WTC11 (cell line): ENCODE measurements at regions not wholly inside any gene's neighbourhood (a gene's known extent, or its start where the extent isn't known, plus 50 kb on each side); places are given as distances from the start of the nearest gene placed in this dataset.
A peak's percentile ranks its signal among the peaks of the same experiment; 100 is the strongest.

Source experiments
- ATAC-seq: fragments of 200-7000 bp; cut with Tn5 transposase; 2 replicates; pipeline ENCODE4 v1.10.0; 2021; ENCODE audit warnings: mild to moderate bottlenecking, moderate library complexity
- CTCF ChIA-PET: fragments of 300-600 bp; sonication (Branson Sonifier 250); formaldehyde crosslinking; loops from one replicate; lab custom pipeline; 2021; ENCODE audit warnings: antibody characterized with exemption; lab: Charles Lee
- POLR2A ChIA-PET: fragments of 350-600 bp; sonication (Branson Sonifier 250); formaldehyde crosslinking; loops from one replicate; lab custom pipeline; 2021; ENCODE audit warnings: antibody characterized with exemption; lab: Charles Lee
- DNase-seq: peaks from one replicate; pipeline ENCODE4 v3.0.0; 2021; ENCODE audit warnings: low spot score
- H3K27ac Mint-ChIP-seq: 2 replicates; pipeline ENCODE4 v1.8.0; 2021; ENCODE audit warnings: mixed read lengths
- H3K27me3 Mint-ChIP-seq: 2 replicates; pipeline ENCODE4 v1.8.0; 2021; ENCODE audit warnings: low read depth, mild to moderate bottlenecking, moderate library complexity, mixed read lengths
- H3K36me3 Mint-ChIP-seq: 2 replicates; pipeline ENCODE4 v1.8.0; 2021; ENCODE audit warnings: mixed read lengths
- H3K4me1 Mint-ChIP-seq: 2 replicates; pipeline ENCODE4 v1.8.0; 2022; ENCODE audit warnings: mixed read lengths
- H3K4me3 Mint-ChIP-seq: 2 replicates; pipeline ENCODE4 v1.8.0; 2021; ENCODE audit warnings: mild to moderate bottlenecking, moderate library complexity, mixed read lengths
- H3K9me3 Mint-ChIP-seq: 2 replicates; pipeline ENCODE4 v1.8.0; 2021; ENCODE audit warnings: mixed read lengths
- CBFB ChIP-seq: sonication (generic); formaldehyde crosslinking; IDR thresholded peaks from 2 replicates; pipeline ENCODE4 v1.8.1; 2022; ENCODE audit warnings: mild to moderate bottlenecking, low read depth, missing genetic modification reagents
- NR1H2 ChIP-seq: sonication (generic); formaldehyde crosslinking; IDR thresholded peaks from 2 replicates; pipeline ENCODE4 v1.9.0; 2021; ENCODE audit warnings: mild to moderate bottlenecking, moderate library complexity, missing genetic modification reagents
- PRRX2 ChIP-seq: fragments of 250-450 bp; sonication (Bioruptor Pico); IDR thresholded peaks from 2 replicates; pipeline ENCODE4 v1.8.0; 2021; ENCODE audit warnings: mild to moderate bottlenecking
- RORB ChIP-seq: fragments of 250-450 bp; sonication (Bioruptor Pico); IDR thresholded peaks from 2 replicates; pipeline ENCODE4 v1.9.0; 2021; ENCODE audit warnings: mild to moderate bottlenecking
- SP1 ChIP-seq: sonication (generic); formaldehyde crosslinking; conservative IDR thresholded peaks from 2 replicates; pipeline ENCODE4 v1.8.1; 2022; ENCODE audit warnings: missing genetic modification reagents
- TCF7 ChIP-seq: sonication (generic); formaldehyde crosslinking; IDR thresholded peaks from 2 replicates; pipeline ENCODE4 v1.8.0; 2022; ENCODE audit warnings: mild to moderate bottlenecking, low read depth, missing genetic modification reagents, moderate library complexity
- TEAD4 ChIP-seq: sonication (generic); formaldehyde crosslinking; IDR thresholded peaks from 2 replicates; pipeline ENCODE4 v1.8.0; 2022; ENCODE audit warnings: mild to moderate bottlenecking, missing genetic modification reagents
- ZBTB21 ChIP-seq: sonication (generic); formaldehyde crosslinking; IDR thresholded peaks from 2 replicates; pipeline ENCODE4 v1.8.1; 2023; ENCODE audit warnings: mild to moderate bottlenecking, missing genetic modification reagents, borderline replicate concordance
- ZNF232 ChIP-seq: sonication (generic); formaldehyde crosslinking; IDR thresholded peaks from 2 replicates; pipeline ENCODE4 v1.8.0; 2022; ENCODE audit warnings: mild to moderate bottlenecking, missing genetic modification reagents
- ZNF263 ChIP-seq: sonication (generic); formaldehyde crosslinking; IDR thresholded peaks from 2 replicates; pipeline ENCODE4 v1.8.1; 2022; ENCODE audit warnings: low read depth, mild to moderate bottlenecking, moderate library complexity, missing genetic modification reagents
- ZNF396 ChIP-seq: fragments of 250-450 bp; sonication (Bioruptor Pico); IDR thresholded peaks from 2 replicates; pipeline ENCODE4 v1.8.0; 2021; ENCODE audit warnings: mild to moderate bottlenecking, moderate library complexity, borderline replicate concordance
- ZNF423 ChIP-seq: fragments of 250-450 bp; sonication (Bioruptor Pico); IDR thresholded peaks from 2 replicates; pipeline ENCODE4 v2.1.2; 2022; ENCODE audit warnings: mild to moderate bottlenecking, moderate library complexity
- TF ChIP-seq, protein P1 (sequence below): sonication (generic); formaldehyde crosslinking; IDR thresholded peaks from 2 replicates; pipeline ENCODE4 v1.8.0; 2023; ENCODE audit warnings: missing genetic modification reagents
- TF ChIP-seq, protein P2 (sequence below): sonication (generic); formaldehyde crosslinking; IDR thresholded peaks from 2 replicates; pipeline ENCODE4 v1.8.0; 2022; ENCODE audit warnings: mild to moderate bottlenecking, missing genetic modification reagents
- TF ChIP-seq, protein P3 (sequence below): sonication (generic); formaldehyde crosslinking; IDR thresholded peaks from 2 replicates; pipeline ENCODE4 v1.8.0; 2022; ENCODE audit warnings: mild to moderate bottlenecking, missing genetic modification reagents
- TF ChIP-seq, protein P4 (sequence below): sonication (generic); formaldehyde crosslinking; IDR thresholded peaks from 2 replicates; pipeline ENCODE4 v1.8.1; 2023; ENCODE audit warnings: mild to moderate bottlenecking, missing genetic modification reagents, moderate library complexity
- TF ChIP-seq, protein P5 (sequence below): sonication (generic); formaldehyde crosslinking; conservative IDR thresholded peaks from 2 replicates; pipeline ENCODE4 v1.8.1; 2022; ENCODE audit warnings: mild to moderate bottlenecking, missing genetic modification reagents
- TF ChIP-seq, protein P6 (sequence below): fragments of 200-600 bp; IDR thresholded peaks from 2 replicates; pipeline ENCODE4 v1.8.0; 2022; ENCODE audit warnings: antibody characterized with exemption
- TF ChIP-seq, protein P7 (sequence below): fragments of 250-450 bp; sonication (Bioruptor Pico); IDR thresholded peaks from 2 replicates; pipeline ENCODE4 v1.9.0; 2021; ENCODE audit warnings: moderate library complexity, mild to moderate bottlenecking, inconsistent platforms, borderline replicate concordance
- TF ChIP-seq, protein P8 (sequence below): sonication (generic); formaldehyde crosslinking; conservative IDR thresholded peaks from 2 replicates; pipeline ENCODE4 v1.8.1; 2023; ENCODE audit warnings: mild to moderate bottlenecking, low read depth, missing genetic modification reagents, moderate library complexity

DNA sequence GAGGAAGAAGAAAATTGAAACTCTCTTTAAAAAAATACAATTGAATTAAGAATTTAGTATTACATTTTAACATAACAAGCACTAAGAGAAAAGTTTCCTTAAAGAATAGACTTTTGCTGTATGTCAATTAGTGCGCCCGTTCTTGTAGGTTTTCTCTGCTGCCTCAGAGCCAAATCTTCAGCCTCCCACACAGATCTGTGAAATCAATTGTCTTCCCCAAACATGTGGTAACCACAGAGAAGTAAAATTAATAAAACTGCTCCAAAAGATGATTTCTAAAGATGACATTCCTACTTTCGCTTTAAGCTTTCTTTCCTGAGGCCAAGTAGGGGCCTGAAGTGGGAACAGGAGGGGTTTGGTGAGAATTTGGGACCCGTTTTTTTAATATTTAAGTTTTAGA, 113.2 kb upstream of the ADO start:
- DNase-seq (no peak), ATAC-seq (no peak)
- Mint-ChIP-seq H3K36me3 (peaks cover 12% of the 10 kb centered on the region), H3K4me3 (no peak overlapping the region), H3K27ac (no peak overlapping the region), H3K9me3 (peaks cover 13% of the 10 kb centered on the region), H3K4me1 (peaks cover 38% of the 10 kb centered on the region), H3K27me3 (no peaks in the 10 kb centered on the region)
- POLR2A ChIA-PET, result no interaction called here
- CTCF ChIA-PET, result interaction anchor here (1.4 kb wide), 1 partner anchor 10 kb away, joined by 11 read pairs; no protein-coding TSS in a partner anchor
- TF ChIP-seq RORB (CRISPR knock-in tag) (no peak), ZBTB21 (CRISPR knock-in tag) (no peak), SP1 (CRISPR knock-in tag) (no peak), TEAD4 (CRISPR knock-in tag) (no peak), ZNF263 (no peak)
- TF ChIP-seq, protein P1, sequence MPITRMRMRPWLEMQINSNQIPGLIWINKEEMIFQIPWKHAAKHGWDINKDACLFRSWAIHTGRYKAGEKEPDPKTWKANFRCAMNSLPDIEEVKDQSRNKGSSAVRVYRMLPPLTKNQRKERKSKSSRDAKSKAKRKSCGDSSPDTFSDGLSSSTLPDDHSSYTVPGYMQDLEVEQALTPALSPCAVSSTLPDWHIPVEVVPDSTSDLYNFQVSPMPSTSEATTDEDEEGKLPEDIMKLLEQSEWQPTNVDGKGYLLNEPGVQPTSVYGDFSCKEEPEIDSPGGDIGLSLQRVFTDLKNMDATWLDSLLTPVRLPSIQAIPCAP (CRISPR knock-in tag), result no peak
- TF ChIP-seq, protein P2, sequence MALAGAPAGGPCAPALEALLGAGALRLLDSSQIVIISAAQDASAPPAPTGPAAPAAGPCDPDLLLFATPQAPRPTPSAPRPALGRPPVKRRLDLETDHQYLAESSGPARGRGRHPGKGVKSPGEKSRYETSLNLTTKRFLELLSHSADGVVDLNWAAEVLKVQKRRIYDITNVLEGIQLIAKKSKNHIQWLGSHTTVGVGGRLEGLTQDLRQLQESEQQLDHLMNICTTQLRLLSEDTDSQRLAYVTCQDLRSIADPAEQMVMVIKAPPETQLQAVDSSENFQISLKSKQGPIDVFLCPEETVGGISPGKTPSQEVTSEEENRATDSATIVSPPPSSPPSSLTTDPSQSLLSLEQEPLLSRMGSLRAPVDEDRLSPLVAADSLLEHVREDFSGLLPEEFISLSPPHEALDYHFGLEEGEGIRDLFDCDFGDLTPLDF (CRISPR knock-in tag), result no peak
- TF ChIP-seq, protein P3, sequence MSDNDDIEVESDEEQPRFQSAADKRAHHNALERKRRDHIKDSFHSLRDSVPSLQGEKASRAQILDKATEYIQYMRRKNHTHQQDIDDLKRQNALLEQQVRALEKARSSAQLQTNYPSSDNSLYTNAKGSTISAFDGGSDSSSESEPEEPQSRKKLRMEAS (CRISPR knock-in tag), result no peak
- TF ChIP-seq, protein P4, sequence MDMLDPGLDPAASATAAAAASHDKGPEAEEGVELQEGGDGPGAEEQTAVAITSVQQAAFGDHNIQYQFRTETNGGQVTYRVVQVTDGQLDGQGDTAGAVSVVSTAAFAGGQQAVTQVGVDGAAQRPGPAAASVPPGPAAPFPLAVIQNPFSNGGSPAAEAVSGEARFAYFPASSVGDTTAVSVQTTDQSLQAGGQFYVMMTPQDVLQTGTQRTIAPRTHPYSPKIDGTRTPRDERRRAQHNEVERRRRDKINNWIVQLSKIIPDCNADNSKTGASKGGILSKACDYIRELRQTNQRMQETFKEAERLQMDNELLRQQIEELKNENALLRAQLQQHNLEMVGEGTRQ (CRISPR knock-in tag), result no peak

DNA sequence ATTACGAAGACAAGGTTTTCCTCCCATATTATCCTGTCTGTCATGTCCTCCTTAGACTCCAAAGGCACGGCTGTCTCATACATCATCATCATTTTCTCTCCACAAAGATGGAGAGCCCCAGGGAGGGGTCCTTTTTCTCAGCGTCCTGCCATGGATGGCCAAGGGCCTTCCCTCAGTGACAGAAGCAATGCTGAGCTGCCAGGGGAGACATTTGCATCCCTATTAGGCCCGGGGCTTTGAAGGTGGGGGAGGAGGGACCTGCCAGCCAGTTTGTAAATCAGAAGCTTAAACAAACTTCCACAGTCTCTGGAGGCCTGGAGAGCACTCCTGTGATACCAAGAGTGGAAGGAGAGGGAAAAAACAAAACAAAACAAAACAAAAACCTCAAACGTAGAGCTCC, 112.4 kb upstream of the ADO start:
- H3K4me3 Mint-ChIP-seq, result peak overlapping the region; percentile 6; the same call in 1 of the 2 replicates
- H3K27me3 Mint-ChIP-seq, result no peaks in the 10 kb centered on the region
- POLR2A ChIA-PET, result no interaction called here

DNA sequence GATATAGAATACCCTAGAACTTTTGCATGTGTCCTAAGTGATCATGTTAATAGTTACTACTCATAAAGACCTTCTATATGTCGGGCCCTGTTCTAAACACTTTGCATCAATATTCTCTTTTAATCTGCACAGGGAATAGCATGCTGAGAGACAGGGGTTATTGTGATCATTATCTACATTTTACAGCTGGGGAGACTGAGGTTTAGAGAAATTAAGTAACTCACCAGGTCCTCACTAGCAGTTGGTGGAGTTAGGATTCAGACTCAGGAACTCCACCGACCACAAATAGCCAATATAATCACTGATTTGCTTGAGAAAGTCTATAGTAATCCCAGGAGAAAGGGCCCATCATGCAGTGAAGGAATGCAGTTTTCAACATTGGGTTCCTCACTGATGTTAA, 111.2 kb upstream of the ADO start:
- DNase-seq, result no peak
- H3K27ac Mint-ChIP-seq, result no peak overlapping the region
- ATAC-seq, result no peak
- no peaks in the 10 kb centered on the region for H3K27me3 Mint-ChIP-seq
- peaks cover 38% of the 10 kb centered on the region for H3K4me1 Mint-ChIP-seq
- TF ChIP-seq CBFB (CRISPR knock-in tag) (no peak), ZNF423 (CRISPR knock-in tag) (no peak)
- POLR2A ChIA-PET, result no interaction called here
- peaks cover 5% of the 10 kb centered on the region for H3K9me3 Mint-ChIP-seq
- no peaks in the 10 kb centered on the region for H3K36me3 Mint-ChIP-seq
- H3K4me3 Mint-ChIP-seq, result no peak overlapping the region
- CTCF ChIA-PET, result interaction anchor here (0.6 to 1.0 kb wide), 2 partner anchors 429 to 839 kb away, joined by 3 read pairs; no protein-coding TSS in a partner anchor

More for the DNA sequence above, 112.4 kb upstream of the ADO start:
- Mint-ChIP-seq H3K36me3 (peaks cover 6% of the 10 kb centered on the region; the same call in 1 of the 2 replicates), H3K9me3 (peaks cover 10% of the 10 kb centered on the region), H3K4me1 (peaks cover 38% of the 10 kb centered on the region), H3K27ac (no peak overlapping the region; the same call in 1 of the 2 replicates)
- TF ChIP-seq, protein P5, sequence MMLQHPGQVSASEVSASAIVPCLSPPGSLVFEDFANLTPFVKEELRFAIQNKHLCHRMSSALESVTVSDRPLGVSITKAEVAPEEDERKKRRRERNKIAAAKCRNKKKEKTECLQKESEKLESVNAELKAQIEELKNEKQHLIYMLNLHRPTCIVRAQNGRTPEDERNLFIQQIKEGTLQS (CRISPR knock-in tag), result no peak
- TF ChIP-seq PRRX2 (CRISPR knock-in tag) (no peak), ZNF232 (CRISPR knock-in tag) (no peak), NR1H2 (CRISPR knock-in tag) (no peak), ZNF396 (CRISPR knock-in tag) (no peak)
- DNase-seq (peak; percentile 38), ATAC-seq (peak; percentile 82)
- CTCF ChIA-PET, result interaction anchor here (1.0 to 1.4 kb wide), 2 partner anchors 11 to 125 kb away, joined by 3 to 11 read pairs; no protein-coding TSS in a partner anchor

DNA sequence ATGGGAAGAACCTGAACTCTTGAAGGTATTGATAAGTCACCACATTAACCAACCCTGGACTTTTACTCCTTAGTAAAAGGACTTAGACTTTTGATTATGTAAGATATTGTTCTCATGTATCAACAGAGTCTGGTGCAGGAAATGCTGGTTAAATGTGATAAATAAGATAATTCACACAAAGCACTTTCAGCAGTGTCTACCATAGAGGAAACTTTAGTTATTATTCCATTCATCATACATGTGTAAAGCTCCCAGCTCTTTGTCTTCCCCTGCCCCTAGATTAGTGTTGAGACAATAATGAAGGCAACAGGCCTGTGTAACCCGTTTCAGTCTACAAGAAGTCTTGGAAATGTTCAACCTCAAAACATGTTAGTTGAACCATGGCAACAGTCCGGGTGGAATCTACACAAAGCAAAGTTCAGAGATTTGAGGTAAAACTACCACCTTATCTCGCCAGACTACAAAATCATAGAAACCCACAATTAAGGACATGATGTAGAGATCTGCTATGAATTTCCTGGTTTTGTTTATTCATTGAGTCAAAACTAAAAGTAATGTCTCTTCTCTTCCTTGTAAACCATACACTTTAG, 109.9 kb upstream of the ADO start:
- ATAC-seq (no peak), DNase-seq (no peak)
- peaks cover 37% of the 10 kb centered on the region for H3K4me1 Mint-ChIP-seq
- ChIA-PET POLR2A (no interaction called here), CTCF (no interaction called here)
- H3K27me3 Mint-ChIP-seq, result no peaks in the 10 kb centered on the region
- H3K9me3 Mint-ChIP-seq, result peaks cover 18% of the 10 kb centered on the region
- peaks cover 10% of the 10 kb centered on the region for H3K36me3 Mint-ChIP-seq
- no peak overlapping the region for H3K4me3 Mint-ChIP-seq
- H3K27ac Mint-ChIP-seq, result no peak overlapping the region
- TF ChIP-seq, protein P6, sequence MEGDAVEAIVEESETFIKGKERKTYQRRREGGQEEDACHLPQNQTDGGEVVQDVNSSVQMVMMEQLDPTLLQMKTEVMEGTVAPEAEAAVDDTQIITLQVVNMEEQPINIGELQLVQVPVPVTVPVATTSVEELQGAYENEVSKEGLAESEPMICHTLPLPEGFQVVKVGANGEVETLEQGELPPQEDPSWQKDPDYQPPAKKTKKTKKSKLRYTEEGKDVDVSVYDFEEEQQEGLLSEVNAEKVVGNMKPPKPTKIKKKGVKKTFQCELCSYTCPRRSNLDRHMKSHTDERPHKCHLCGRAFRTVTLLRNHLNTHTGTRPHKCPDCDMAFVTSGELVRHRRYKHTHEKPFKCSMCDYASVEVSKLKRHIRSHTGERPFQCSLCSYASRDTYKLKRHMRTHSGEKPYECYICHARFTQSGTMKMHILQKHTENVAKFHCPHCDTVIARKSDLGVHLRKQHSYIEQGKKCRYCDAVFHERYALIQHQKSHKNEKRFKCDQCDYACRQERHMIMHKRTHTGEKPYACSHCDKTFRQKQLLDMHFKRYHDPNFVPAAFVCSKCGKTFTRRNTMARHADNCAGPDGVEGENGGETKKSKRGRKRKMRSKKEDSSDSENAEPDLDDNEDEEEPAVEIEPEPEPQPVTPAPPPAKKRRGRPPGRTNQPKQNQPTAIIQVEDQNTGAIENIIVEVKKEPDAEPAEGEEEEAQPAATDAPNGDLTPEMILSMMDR, result no peak
- TF ChIP-seq TCF7 (CRISPR knock-in tag), result no peak
- TF ChIP-seq, protein P7, sequence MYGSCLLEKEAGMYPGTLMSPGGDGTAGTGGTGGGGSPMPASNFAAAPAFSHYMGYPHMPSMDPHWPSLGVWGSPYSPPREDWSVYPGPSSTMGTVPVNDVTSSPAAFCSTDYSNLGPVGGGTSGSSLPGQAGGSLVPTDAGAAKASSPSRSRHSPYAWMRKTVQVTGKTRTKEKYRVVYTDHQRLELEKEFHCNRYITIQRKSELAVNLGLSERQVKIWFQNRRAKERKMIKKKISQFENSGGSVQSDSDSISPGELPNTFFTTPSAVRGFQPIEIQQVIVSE (CRISPR knock-in tag), result no peak
- no peak for TF ChIP-seq ZNF423 (CRISPR knock-in tag)
- TF ChIP-seq, protein P8, sequence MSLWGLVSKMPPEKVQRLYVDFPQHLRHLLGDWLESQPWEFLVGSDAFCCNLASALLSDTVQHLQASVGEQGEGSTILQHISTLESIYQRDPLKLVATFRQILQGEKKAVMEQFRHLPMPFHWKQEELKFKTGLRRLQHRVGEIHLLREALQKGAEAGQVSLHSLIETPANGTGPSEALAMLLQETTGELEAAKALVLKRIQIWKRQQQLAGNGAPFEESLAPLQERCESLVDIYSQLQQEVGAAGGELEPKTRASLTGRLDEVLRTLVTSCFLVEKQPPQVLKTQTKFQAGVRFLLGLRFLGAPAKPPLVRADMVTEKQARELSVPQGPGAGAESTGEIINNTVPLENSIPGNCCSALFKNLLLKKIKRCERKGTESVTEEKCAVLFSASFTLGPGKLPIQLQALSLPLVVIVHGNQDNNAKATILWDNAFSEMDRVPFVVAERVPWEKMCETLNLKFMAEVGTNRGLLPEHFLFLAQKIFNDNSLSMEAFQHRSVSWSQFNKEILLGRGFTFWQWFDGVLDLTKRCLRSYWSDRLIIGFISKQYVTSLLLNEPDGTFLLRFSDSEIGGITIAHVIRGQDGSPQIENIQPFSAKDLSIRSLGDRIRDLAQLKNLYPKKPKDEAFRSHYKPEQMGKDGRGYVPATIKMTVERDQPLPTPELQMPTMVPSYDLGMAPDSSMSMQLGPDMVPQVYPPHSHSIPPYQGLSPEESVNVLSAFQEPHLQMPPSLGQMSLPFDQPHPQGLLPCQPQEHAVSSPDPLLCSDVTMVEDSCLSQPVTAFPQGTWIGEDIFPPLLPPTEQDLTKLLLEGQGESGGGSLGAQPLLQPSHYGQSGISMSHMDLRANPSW (CRISPR knock-in tag), result no peak
- no peak for TF ChIP-seq ZBTB21 (CRISPR knock-in tag)
